Head of caudate nucleus (tissue), 42 donors: ENCODE measurements at regions not wholly inside any gene's neighbourhood (a gene's known extent, or its start where the extent isn't known, plus 50 kb on each side); places are given as distances from the start of the nearest gene placed in this dataset.

Experiments
- DNase-seq, 42 donors: peaks; one replicate each; pipeline versions ENCODE4 v3.0.0 to v3.0.0-alpha.2; 2020 to 2021; ENCODE audit warnings: mixed read lengths in 7 of 42
- intact Hi-C: fragments of 100-400 bp; cut with DNase I; formaldehyde crosslinking; loops from one replicate; pipeline ENCODE4 v1.15.0; 2022

GRCh38 chr11:122307476-122308035, 191.5 kb upstream of the BLID start:
- peak in 4 of 42 donors; percentile 23 to 46 (median 35) for DNase-seq

GRCh38 chr11:122306831-122307391, 190.9 kb upstream of the BLID start:
- DNase-seq = peak in 37 of 42 donors; percentile 20 to 79 (median 55)
- intact Hi-C loops = loop anchor here (10.0 kb wide), 1 partner anchor 202 kb away; no protein-coding TSS in a partner anchor

More at GRCh38 chr11:122307476-122308035, 191.5 kb upstream of the BLID start:
- intact Hi-C loops = loop anchor here (10.0 kb wide), 1 partner anchor 203 kb away; no protein-coding TSS in a partner anchor

GRCh38 chr11:122305426-122306320, 189.7 kb upstream of the BLID start:
- peak in 2 of 42 donors; percentile 23 to 50 for DNase-seq
- intact Hi-C loops = loop anchor here (10.0 kb wide), 1 partner anchor 201 kb away; no protein-coding TSS in a partner anchor

GRCh38 chr11:122304973-122305372, 189.0 kb upstream of the BLID start:
- DNase-seq = no peak
- intact Hi-C loops = loop anchor here (10.0 kb wide), 1 partner anchor 200 kb away; no protein-coding TSS in a partner anchor

GRCh38 chr11:122304306-122304705, 188.3 kb upstream of the BLID start:
- intact Hi-C loops = loop anchor here (10.0 kb wide), 1 partner anchor 200 kb away; no protein-coding TSS in a partner anchor
- DNase-seq = no peak

- DNase-seq = no peak
- intact Hi-C loops = loop anchor here (5.0 to 10.0 kb wide), 3 partner anchors 67 to 213 kb away; no protein-coding TSS in a partner anchor
Observed at GRCh38 chr11:122294041-122294440, 178.0 kb upstream of the BLID start.

- peak in 18 of 42 donors; percentile 22 to 75 (median 36) for DNase-seq
- intact Hi-C loops = loop anchor here (5.0 to 10.0 kb wide), 3 partner anchors 66 to 214 kb away; no protein-coding TSS in a partner anchor
Observed at GRCh38 chr11:122293296-122294023, 177.4 kb upstream of the BLID start.

GRCh38 chr11:122287401-122287800, 171.4 kb upstream of the BLID start:
- DNase-seq = no peak
- intact Hi-C loops = no loop called here

GRCh38 chr11:122285070-122285988, 169.3 kb upstream of the BLID start:
- intact Hi-C loops = no loop called here
- DNase-seq = no peak

- DNase-seq = no peak
- intact Hi-C loops = no loop called here
Observed at GRCh38 chr11:122280870-122281269, 164.9 kb upstream of the BLID start.

GRCh38 chr11:122279194-122279593, 163.2 kb upstream of the BLID start:
- DNase-seq = no peak
- intact Hi-C loops = no loop called here

- no peak for DNase-seq
- intact Hi-C loops = no loop called here
Observed at GRCh38 chr11:122277493-122277892, 161.5 kb upstream of the BLID start.

GRCh38 chr11:122276221-122276620, 160.2 kb upstream of the BLID start:
- intact Hi-C loops = no loop called here
- DNase-seq = no peak

GRCh38 chr11:122275508-122275907, 159.5 kb upstream of the BLID start:
- intact Hi-C loops = no loop called here
- no peak for DNase-seq

GRCh38 chr11:122273476-122274191, 157.6 kb upstream of the BLID start:
- DNase-seq = no peak
- intact Hi-C loops = no loop called here

- no peak for DNase-seq
- intact Hi-C loops = no loop called here
Observed at GRCh38 chr11:122271745-122272144, 155.7 kb upstream of the BLID start.

GRCh38 chr11:122271137-122271536, 155.1 kb upstream of the BLID start:
- no peak for DNase-seq
- intact Hi-C loops = no loop called here
